Fibroblast of skin of left quadriceps (primary cell): ENCODE measurements at regions not wholly inside any gene's neighbourhood (a gene's known extent, or its start where the extent isn't known, plus 50 kb on each side); places are given as distances from the start of the nearest gene placed in this dataset.
"Not testable (repeated sequence)": the region's sequence is repeated elsewhere in the genome, so short reads cannot be mapped to it uniquely, and the experiment has no call there.

Source experiments
- DNase-seq, 2 experiments: peaks; one replicate each; pipeline ENCODE4 v3.0.0-alpha.2; 2013; ENCODE audit warnings: low read depth in 2 of 2

GRCh38 chr6:6940031-6941025 is 167.4 kb upstream of the RREB1 start:
- no peak for DNase-seq

- no peak for DNase-seq
Measured at GRCh38 chr6:6941201-6941600, 166.6 kb upstream of the RREB1 start.

GRCh38 chr6:6942091-6942490 is 165.7 kb upstream of the RREB1 start:
- DNase-seq, result no peak

- DNase-seq, result peak in 1 of 2 experiments; percentile 7
Measured at GRCh38 chr6:6942831-6943230, 164.9 kb upstream of the RREB1 start.

GRCh38 chr6:6943421-6943820 is 164.3 kb upstream of the RREB1 start:
- no peak for DNase-seq

GRCh38 chr6:6946206-6947155 is 161.3 kb upstream of the RREB1 start:
- DNase-seq, result no peak

- no peak for DNase-seq
Measured at GRCh38 chr6:6950373-6951145, 157.2 kb upstream of the RREB1 start.

- no peak for DNase-seq
Measured at GRCh38 chr6:6951355-6951754, 156.4 kb upstream of the RREB1 start.

GRCh38 chr6:6952484-6952883 is 155.3 kb upstream of the RREB1 start:
- DNase-seq, result no peak

- DNase-seq, result not testable (repeated sequence)
Measured at GRCh38 chr6:6952927-6953326, 154.8 kb upstream of the RREB1 start.

- DNase-seq, result no peak
Measured at GRCh38 chr6:6960571-6961251, 147.1 kb upstream of the RREB1 start.

- DNase-seq, result no peak
Measured at GRCh38 chr6:6962086-6962485, 145.7 kb upstream of the RREB1 start.

GRCh38 chr6:6962699-6963098 is 145.1 kb upstream of the RREB1 start:
- DNase-seq, result no peak

- not testable (repeated sequence) for DNase-seq
Measured at GRCh38 chr6:6963390-6963789, 144.4 kb upstream of the RREB1 start.

GRCh38 chr6:6964675-6965074 is 143.1 kb upstream of the RREB1 start:
- no peak for DNase-seq

GRCh38 chr6:6966127-6966526 is 141.6 kb upstream of the RREB1 start:
- no peak for DNase-seq

GRCh38 chr6:6966569-6966968 is 141.2 kb upstream of the RREB1 start:
- DNase-seq, result no peak

GRCh38 chr6:6968357-6968730 is 139.4 kb upstream of the RREB1 start:
- no peak for DNase-seq

GRCh38 chr6:6968731-6969552 is 138.8 kb upstream of the RREB1 start:
- no peak for DNase-seq

GRCh38 chr6:6969761-6970223 is 138.0 kb upstream of the RREB1 start:
- DNase-seq, result no peak
